PC-3 (cell line): ENCODE measurements at regions not wholly inside any gene's neighbourhood (a gene's known extent, or its start where the extent isn't known, plus 50 kb on each side); places are given as distances from the start of the nearest gene placed in this dataset.
A peak's percentile ranks its signal among the peaks of the same experiment; 100 is the strongest.

ENCODE experiments used
- ATAC-seq: fragments of 200-7000 bp; cut with Tn5 transposase; 2 replicates; pipeline ENCODE4 v1.9.1; 2020; ENCODE audit warnings: mild to moderate bottlenecking, moderate library complexity
- BruUV-seq: library from RNA; stranded (reverse); fragments of 400-500 nt; replicated peaks from 2 replicates; lab custom pipeline; 2021; lab: Mats Ljungman, UMichigan
- CTCF ChIA-PET: fragments of 300-600 bp; sonication (Branson Sonifier 250); formaldehyde crosslinking; loops from one replicate; lab custom pipeline; 2022; ENCODE audit warnings: antibody characterized with exemption; lab: Charles Lee
- POLR2A ChIA-PET: fragments of 300-600 bp; sonication (Branson Sonifier 250); formaldehyde crosslinking; loops from one replicate; lab custom pipeline; 2022; ENCODE audit warnings: antibody characterized with exemption; ENCODE audit not compliant: unreplicated experiment; lab: Charles Lee
- DNase-seq: peaks from one replicate; pipeline ENCODE4 v3.0.0-alpha.2; 2015
- H2AFZ ChIP-seq: fragments of 300-600 bp; sonication (generic); 2 replicates; pipeline ENCODE4 v1.6.0; 2016; ENCODE audit warnings: antibody characterized with exemption, low read length
- H3F3A ChIP-seq: fragments of 300-600 bp; sonication (generic); one replicate; pipeline ENCODE4 v1.6.0; 2017; ENCODE audit warnings: antibody characterized with exemption, low read length, control low read depth, mild to moderate bottlenecking; ENCODE audit not compliant: unreplicated experiment
- H3K27ac ChIP-seq: fragments of 300-600 bp; sonication (generic); 2 replicates; pipeline ENCODE4 v1.5.1; 2016; ENCODE audit warnings: mild to moderate bottlenecking, low read length
- H3K27me3 ChIP-seq: fragments of 300-600 bp; sonication (generic); 2 replicates; pipeline ENCODE4 v1.6.1; 2016; ENCODE audit warnings: low read length, mixed read lengths
- H3K36me3 ChIP-seq: fragments of 300-600 bp; sonication (generic); 2 replicates; pipeline ENCODE4 v1.6.1; 2016; ENCODE audit warnings: low read depth, mixed run types, low read length, mixed read lengths
- H3K4me1 ChIP-seq: fragments of 300-600 bp; sonication (generic); 2 replicates; pipeline ENCODE4 v1.5.1; 2016; ENCODE audit warnings: low read length; ENCODE audit not compliant: insufficient read depth
- H3K4me2 ChIP-seq: fragments of 300-600 bp; sonication (generic); 2 replicates; pipeline ENCODE4 v1.6.0; 2016; ENCODE audit warnings: low read length
- H3K4me3 ChIP-seq: fragments of 300-600 bp; sonication (generic); 2 replicates; pipeline ENCODE4 v1.5.1; 2016; ENCODE audit warnings: mild to moderate bottlenecking, low read length, mixed read lengths
- H3K79me2 ChIP-seq: fragments of 300-600 bp; sonication (generic); 2 replicates; pipeline ENCODE4 v1.6.1; 2017; ENCODE audit warnings: low read length, mixed read lengths
- H3K9ac ChIP-seq: fragments of 300-600 bp; sonication (generic); 2 replicates; pipeline ENCODE4 v1.6.0; 2016; ENCODE audit warnings: mild to moderate bottlenecking, low read length
- H3K9me2 ChIP-seq: fragments of 300-600 bp; sonication (generic); replicated peaks from 2 replicates; pipeline ENCODE4 v1.6.1; 2016; ENCODE audit warnings: mixed run types, low read length, mixed read lengths
- H3K9me3 ChIP-seq: fragments of 300-600 bp; sonication (generic); 2 replicates; pipeline ENCODE4 v1.6.1; 2016; ENCODE audit warnings: low read length, mixed read lengths
- H4K20me1 ChIP-seq: fragments of 300-600 bp; sonication (generic); 2 replicates; pipeline ENCODE4 v1.6.1; 2016; ENCODE audit warnings: low read length, mixed read lengths
- EZH2 ChIP-seq: fragments of 300-600 bp; sonication (generic); IDR thresholded peaks from one replicate; pipeline ENCODE4 v1.6.1; 2017; ENCODE audit warnings: antibody characterized with exemption, mild to moderate bottlenecking, low read length; ENCODE audit not compliant: unreplicated experiment
- EZH2phosphoT487 ChIP-seq: fragments of 300-600 bp; sonication (generic); IDR thresholded peaks from 2 replicates; pipeline ENCODE4 v1.6.1; 2018; ENCODE audit warnings: mild to moderate bottlenecking, antibody characterized with exemption, low read length, borderline replicate concordance
- intact Hi-C: fragments of 100-400 bp; cut with micrococcal nuclease; formaldehyde crosslinking; loops from 2 replicates; pipeline ENCODE4 v1.9.0; 2023
- TF ChIP-seq, protein P1 (sequence below): fragments of 300-600 bp; sonication (generic); conservative IDR thresholded peaks from 2 replicates; pipeline ENCODE4 v1.5.1; 2017; ENCODE audit warnings: antibody characterized with exemption, low read depth, mild to moderate bottlenecking, low read length

DNA sequence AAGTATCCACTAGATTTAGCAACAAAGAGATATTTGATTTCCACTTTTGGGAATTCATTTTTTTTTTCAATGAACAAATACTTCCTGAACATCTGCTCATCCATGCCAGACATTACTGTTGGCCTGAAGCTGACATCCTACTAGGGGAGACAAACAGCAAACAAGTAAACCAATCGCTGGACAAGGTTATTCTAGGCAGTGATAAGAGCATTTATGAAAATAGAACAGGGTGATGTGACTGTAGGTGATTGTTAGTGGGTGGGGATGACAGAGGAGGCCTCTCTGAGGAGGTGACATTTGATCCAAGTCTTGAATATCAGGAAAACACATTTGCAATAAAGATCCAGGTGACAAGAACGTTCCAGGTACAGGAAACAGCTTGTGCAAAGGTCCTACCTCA lies 89.1 kb upstream of the FAM180A start:
- H3F3A ChIP-seq, result no peaks in the 10 kb centered on the region
- H3K9ac ChIP-seq, result no peak overlapping the region
- no peak for TF ChIP-seq EZH2
- no peaks in the 10 kb centered on the region for H3K4me1 ChIP-seq
- no peaks in the 10 kb centered on the region for H3K27me3 ChIP-seq
- DNase-seq, result no peak
- no peak overlapping the region for H2AFZ ChIP-seq
- ChIA-PET POLR2A (no interaction called here), CTCF (no interaction called here)
- no peaks in the 10 kb centered on the region for H3K9me3 ChIP-seq
- BruUV-seq, result no TSS peak
- no peaks in the 10 kb centered on the region for H3K79me2 ChIP-seq
- H3K4me2 ChIP-seq, result no peak overlapping the region
- no peaks in the 10 kb centered on the region for H4K20me1 ChIP-seq
- H3K27ac ChIP-seq, result no peak overlapping the region
- no peak overlapping the region for H3K4me3 ChIP-seq
- intact Hi-C loops, result no loop called here
- H3K9me2 ChIP-seq, result no peaks in the 10 kb centered on the region
- no peaks in the 10 kb centered on the region for H3K36me3 ChIP-seq
- no peak for ATAC-seq

GRCh38 chr7:135834266-135834665 lies 85.7 kb upstream of the FAM180A start:
- ATAC-seq, result no peak

DNA sequence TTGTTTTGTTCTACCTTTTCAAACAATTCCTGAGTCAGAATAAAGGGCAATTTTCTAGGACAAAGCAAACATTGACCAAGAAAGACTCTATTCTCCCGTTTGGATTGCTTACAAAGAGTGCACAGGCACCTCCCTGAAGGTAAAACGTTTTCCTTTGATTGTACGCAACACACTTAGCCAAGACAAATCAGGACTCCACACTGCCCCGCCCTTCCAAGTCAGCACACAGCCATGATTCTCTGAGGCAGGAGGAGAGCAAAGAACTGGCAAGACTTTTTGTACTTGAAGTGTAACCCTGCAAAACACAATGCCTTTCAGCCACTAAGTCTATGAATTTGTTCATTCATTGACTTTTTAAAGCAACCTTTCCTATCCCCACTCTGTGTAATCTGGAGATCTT lies 85.0 kb upstream of the FAM180A start:
- DNase-seq (no peak), ATAC-seq (peak; percentile 48)
- intact Hi-C loops, result no loop called here
- no peak overlapping the region for H3K9ac ChIP-seq
- CTCF ChIA-PET, result no interaction called here
- no peak overlapping the region for H2AFZ ChIP-seq
- no peaks in the 10 kb centered on the region for H3K36me3 ChIP-seq
- H3K4me3 ChIP-seq, result no peak overlapping the region
- POLR2A ChIA-PET, result no interaction called here
- no peaks in the 10 kb centered on the region for H4K20me1 ChIP-seq
- H3K4me2 ChIP-seq, result no peak overlapping the region
- no peaks in the 10 kb centered on the region for H3K9me3 ChIP-seq
- H3F3A ChIP-seq, result no peaks in the 10 kb centered on the region
- no TSS peak for BruUV-seq
- H3K27ac ChIP-seq, result no peak overlapping the region
- no peaks in the 10 kb centered on the region for H3K9me2 ChIP-seq
- H3K27me3 ChIP-seq, result peaks cover 2% of the 10 kb centered on the region; the same call in 1 of the 2 replicates
- no peaks in the 10 kb centered on the region for H3K4me1 ChIP-seq
- no peak for TF ChIP-seq EZH2
- TF ChIP-seq, protein P1, sequence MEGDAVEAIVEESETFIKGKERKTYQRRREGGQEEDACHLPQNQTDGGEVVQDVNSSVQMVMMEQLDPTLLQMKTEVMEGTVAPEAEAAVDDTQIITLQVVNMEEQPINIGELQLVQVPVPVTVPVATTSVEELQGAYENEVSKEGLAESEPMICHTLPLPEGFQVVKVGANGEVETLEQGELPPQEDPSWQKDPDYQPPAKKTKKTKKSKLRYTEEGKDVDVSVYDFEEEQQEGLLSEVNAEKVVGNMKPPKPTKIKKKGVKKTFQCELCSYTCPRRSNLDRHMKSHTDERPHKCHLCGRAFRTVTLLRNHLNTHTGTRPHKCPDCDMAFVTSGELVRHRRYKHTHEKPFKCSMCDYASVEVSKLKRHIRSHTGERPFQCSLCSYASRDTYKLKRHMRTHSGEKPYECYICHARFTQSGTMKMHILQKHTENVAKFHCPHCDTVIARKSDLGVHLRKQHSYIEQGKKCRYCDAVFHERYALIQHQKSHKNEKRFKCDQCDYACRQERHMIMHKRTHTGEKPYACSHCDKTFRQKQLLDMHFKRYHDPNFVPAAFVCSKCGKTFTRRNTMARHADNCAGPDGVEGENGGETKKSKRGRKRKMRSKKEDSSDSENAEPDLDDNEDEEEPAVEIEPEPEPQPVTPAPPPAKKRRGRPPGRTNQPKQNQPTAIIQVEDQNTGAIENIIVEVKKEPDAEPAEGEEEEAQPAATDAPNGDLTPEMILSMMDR, result no peak
- no peak for TF ChIP-seq EZH2phosphoT487
- no peaks in the 10 kb centered on the region for H3K79me2 ChIP-seq

More at GRCh38 chr7:135834266-135834665, 85.7 kb upstream of the FAM180A start:
- ChIA-PET POLR2A (no interaction called here), CTCF (no interaction called here)
- Histone ChIP-seq H2AFZ (no peak overlapping the region), H3K27me3 (no peaks in the 10 kb centered on the region; the same call in 1 of the 2 replicates), H3K4me2 (no peak overlapping the region), H3K4me1 (no peaks in the 10 kb centered on the region), H3F3A (no peaks in the 10 kb centered on the region), H3K9ac (no peak overlapping the region), H4K20me1 (no peaks in the 10 kb centered on the region), H3K27ac (no peak overlapping the region), H3K9me3 (no peaks in the 10 kb centered on the region), H3K36me3 (no peaks in the 10 kb centered on the region), H3K79me2 (no peaks in the 10 kb centered on the region), H3K4me3 (no peak overlapping the region), H3K9me2 (no peaks in the 10 kb centered on the region)
- intact Hi-C loops, result no loop called here
- no TSS peak for BruUV-seq
- TF ChIP-seq, protein P1, result no peak
- TF ChIP-seq EZH2phosphoT487, result no peak
- no peak for TF ChIP-seq EZH2
- DNase-seq, result no peak
